ACC112 (cell line): ENCODE measurements at regions not wholly inside any gene's neighbourhood (a gene's known extent, or its start where the extent isn't known, plus 50 kb on each side); places are given as distances from the start of the nearest gene placed in this dataset.

Experiments
- H2AFZ ChIP-seq: fragments of 200-600 bp; sonication (generic); one replicate; pipeline ENCODE4 v1.6.0; 2017; ENCODE audit warnings: antibody characterized with exemption, low read length; ENCODE audit not compliant: unreplicated experiment
- H3K27ac ChIP-seq: fragments of 200-600 bp; sonication (generic); 2 replicates; pipeline ENCODE4 v1.5.1; 2014; ENCODE audit warnings: low read depth, mild to moderate bottlenecking, antibody characterized with exemption, low read length, moderate library complexity
- H3K27me3 ChIP-seq: fragments of 200-600 bp; sonication (generic); 2 replicates; pipeline ENCODE4 v1.6.1; 2014; ENCODE audit warnings: mild to moderate bottlenecking, antibody characterized with exemption, low read length, moderate library complexity, mixed read lengths; ENCODE audit not compliant: insufficient read depth
- H3K36me3 ChIP-seq: fragments of 200-600 bp; sonication (generic); 2 replicates; pipeline ENCODE4 v1.6.1; 2016; ENCODE audit warnings: mild to moderate bottlenecking, antibody characterized with exemption, low read length, moderate library complexity, mixed read lengths; ENCODE audit not compliant: insufficient read depth
- H3K4me1 ChIP-seq: fragments of 200-600 bp; sonication (generic); one replicate; pipeline ENCODE4 v1.6.1; 2016; ENCODE audit warnings: low read length, mixed read lengths; ENCODE audit not compliant: insufficient read depth, unreplicated experiment, control insufficient read depth
- H3K4me3 ChIP-seq: fragments of 200-600 bp; sonication (generic); 2 replicates; pipeline ENCODE4 v1.5.1; 2014; ENCODE audit warnings: mild to moderate bottlenecking, low read depth, low read length
- H3K79me2 ChIP-seq: fragments of 200-600 bp; sonication (generic); one replicate; pipeline ENCODE4 v1.6.0; 2016; ENCODE audit warnings: low read length; ENCODE audit not compliant: control insufficient read depth, unreplicated experiment, insufficient read depth

DNA sequence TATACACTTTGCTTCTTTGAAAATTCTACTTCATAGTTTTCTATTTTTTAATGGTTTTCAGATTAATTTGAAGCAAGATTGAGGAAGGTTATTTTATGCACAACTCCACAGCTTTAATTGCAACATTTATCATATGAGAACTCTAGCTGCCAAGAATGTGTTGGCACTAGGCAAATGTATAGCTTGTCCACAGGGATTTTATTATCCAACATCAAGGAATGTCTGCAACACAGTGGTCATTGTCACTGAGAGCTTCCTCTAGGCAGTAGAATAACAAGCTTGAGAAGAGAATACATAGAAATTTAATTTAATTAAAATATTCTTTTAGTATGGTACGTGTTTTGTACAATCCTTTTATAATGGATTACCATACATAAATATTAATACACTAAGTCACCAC is 1600.8 kb downstream of the ARAP2 start:
- no peak overlapping the region for H3K4me3 ChIP-seq

DNA sequence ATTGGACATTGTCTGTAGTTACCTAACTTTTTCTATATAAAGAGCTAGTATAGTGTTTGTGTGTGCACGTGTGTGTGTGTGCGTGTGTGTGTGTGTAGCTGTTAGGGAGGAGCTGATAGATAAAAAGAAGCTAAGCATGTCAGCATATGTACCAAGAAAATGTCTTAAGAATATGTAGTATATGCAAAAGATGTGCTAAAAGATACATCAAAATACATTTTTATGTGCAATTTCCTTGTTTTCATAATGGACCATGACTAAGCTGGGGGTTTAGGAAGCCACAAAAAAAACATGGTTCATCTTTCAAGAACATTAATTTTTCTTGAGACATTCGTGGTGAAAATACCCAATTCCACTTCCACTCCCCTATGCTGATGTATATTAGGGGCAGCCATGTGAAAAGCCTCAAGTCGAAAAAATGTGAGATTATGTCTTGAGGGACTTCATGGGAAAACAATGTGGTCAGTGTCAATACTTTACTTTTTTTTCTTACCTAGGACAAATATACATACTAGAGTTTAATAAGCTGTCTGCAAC is 1599.7 kb downstream of the ARAP2 start:
- Histone ChIP-seq H3K27ac (no peak overlapping the region), H3K4me1 (peaks cover 3% of the 10 kb centered on the region), H3K79me2 (no peaks in the 10 kb centered on the region), H3K36me3 (no peaks in the 10 kb centered on the region), H3K27me3 (no peaks in the 10 kb centered on the region), H2AFZ (no peak overlapping the region), H3K4me3 (no peak overlapping the region)

More for the DNA sequence above, 1600.8 kb downstream of the ARAP2 start:
- H3K4me1 ChIP-seq, result peaks cover 3% of the 10 kb centered on the region
- H3K27ac ChIP-seq, result no peak overlapping the region
- H2AFZ ChIP-seq, result no peak overlapping the region
- no peaks in the 10 kb centered on the region for H3K27me3 ChIP-seq
- no peaks in the 10 kb centered on the region for H3K79me2 ChIP-seq
- no peaks in the 10 kb centered on the region for H3K36me3 ChIP-seq

DNA sequence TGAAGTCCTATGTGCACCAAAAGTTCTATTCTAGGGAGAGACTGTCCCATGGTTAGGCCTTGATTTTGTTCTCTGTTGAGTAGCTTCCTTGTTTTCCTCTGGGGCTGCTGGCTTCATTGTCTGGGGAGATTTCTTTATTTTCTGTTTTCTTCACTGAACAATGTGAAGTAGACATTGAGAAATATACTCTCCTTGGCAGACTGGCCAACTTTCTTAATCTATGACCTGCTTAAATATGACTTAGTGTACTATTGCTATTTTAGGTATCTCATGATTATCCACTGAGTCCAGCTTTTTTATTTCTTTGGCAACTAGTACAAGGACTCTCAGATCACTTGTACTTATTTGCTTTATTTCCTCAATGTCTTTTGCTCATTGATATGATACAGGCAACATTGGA is 1594.6 kb downstream of the ARAP2 start:
- Histone ChIP-seq H3K4me3 (no peak overlapping the region), H3K36me3 (no peaks in the 10 kb centered on the region), H3K27ac (no peak overlapping the region), H2AFZ (no peak overlapping the region), H3K79me2 (no peaks in the 10 kb centered on the region), H3K4me1 (peaks cover 3% of the 10 kb centered on the region), H3K27me3 (no peaks in the 10 kb centered on the region)

- Histone ChIP-seq H2AFZ (no peak overlapping the region), H3K27me3 (no peaks in the 10 kb centered on the region; the same call in 1 of the 2 replicates), H3K4me1 (no peaks in the 10 kb centered on the region), H3K27ac (no peak overlapping the region), H3K36me3 (no peaks in the 10 kb centered on the region), H3K4me3 (no peak overlapping the region), H3K79me2 (no peaks in the 10 kb centered on the region)
Observed at GRCh38 chr4:34664051-34664450, 1580.3 kb downstream of the ARAP2 start.

DNA sequence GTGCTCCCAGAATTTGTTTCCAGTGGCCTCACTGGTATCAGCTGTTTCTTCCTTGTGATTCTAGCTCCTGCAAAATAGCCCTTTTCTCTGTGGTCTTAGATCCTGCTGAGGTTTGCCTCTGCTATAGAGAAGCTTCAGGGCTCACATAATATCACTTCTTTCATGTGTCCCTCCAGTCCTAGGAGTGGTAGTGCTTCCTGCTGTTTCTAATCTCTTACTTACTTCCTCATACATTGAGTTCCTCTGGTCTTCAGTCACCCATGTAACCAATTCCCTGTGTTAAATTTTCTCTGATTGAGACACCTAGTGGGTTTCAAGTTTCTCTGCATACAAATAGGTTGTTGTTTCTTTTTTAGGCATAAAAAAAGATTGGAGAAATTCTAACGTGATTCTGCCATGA is 1567.9 kb downstream of the ARAP2 start:
- no peak overlapping the region for H3K4me3 ChIP-seq
- no peaks in the 10 kb centered on the region for H3K36me3 ChIP-seq
- H3K27ac ChIP-seq, result no peak overlapping the region
- H2AFZ ChIP-seq, result no peak overlapping the region
- H3K4me1 ChIP-seq, result no peaks in the 10 kb centered on the region
- no peaks in the 10 kb centered on the region for H3K79me2 ChIP-seq
- no peaks in the 10 kb centered on the region for H3K27me3 ChIP-seq

GRCh38 chr4:34678431-34678830 is 1565.9 kb downstream of the ARAP2 start:
- H3K79me2 ChIP-seq, result no peaks in the 10 kb centered on the region
- H3K27me3 ChIP-seq, result no peaks in the 10 kb centered on the region
- no peak overlapping the region for H2AFZ ChIP-seq
- H3K36me3 ChIP-seq, result no peaks in the 10 kb centered on the region
- no peak overlapping the region for H3K27ac ChIP-seq
- H3K4me1 ChIP-seq, result no peaks in the 10 kb centered on the region
- H3K4me3 ChIP-seq, result no peak overlapping the region

- no peak overlapping the region for H3K27ac ChIP-seq
- no peak overlapping the region for H2AFZ ChIP-seq
- H3K36me3 ChIP-seq, result no peaks in the 10 kb centered on the region
- H3K4me1 ChIP-seq, result no peaks in the 10 kb centered on the region
- no peaks in the 10 kb centered on the region for H3K79me2 ChIP-seq
- no peaks in the 10 kb centered on the region for H3K27me3 ChIP-seq
- no peak overlapping the region for H3K4me3 ChIP-seq
Observed at GRCh38 chr4:34679228-34679627, 1565.1 kb downstream of the ARAP2 start.

DNA sequence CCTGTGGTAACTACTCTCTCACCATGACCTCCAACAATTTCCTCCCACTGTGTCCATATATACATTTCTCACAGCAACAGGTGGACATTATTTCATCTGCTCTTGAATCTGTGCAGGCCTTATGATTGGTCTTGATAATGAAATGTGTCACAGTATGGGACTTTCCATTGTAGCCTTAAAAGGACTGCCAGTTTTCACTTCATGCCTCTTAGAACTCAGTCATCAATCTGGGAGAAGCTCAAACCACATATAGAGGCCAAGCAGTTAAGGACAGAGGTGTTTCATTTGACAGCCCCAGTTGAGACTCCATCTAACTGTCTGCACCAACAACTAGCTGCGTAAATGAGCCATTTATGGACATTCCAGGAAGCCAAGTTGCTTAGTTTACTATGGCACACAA is 1534.8 kb downstream of the ARAP2 start:
- H3K27ac ChIP-seq, result no peak overlapping the region
- no peaks in the 10 kb centered on the region for H3K36me3 ChIP-seq
- no peaks in the 10 kb centered on the region for H3K79me2 ChIP-seq
- H2AFZ ChIP-seq, result no peak overlapping the region
- no peak overlapping the region for H3K4me3 ChIP-seq
- H3K27me3 ChIP-seq, result no peaks in the 10 kb centered on the region
- no peaks in the 10 kb centered on the region for H3K4me1 ChIP-seq

GRCh38 chr4:34718576-34719245 is 1525.6 kb downstream of the ARAP2 start:
- no peaks in the 10 kb centered on the region for H3K4me1 ChIP-seq

DNA sequence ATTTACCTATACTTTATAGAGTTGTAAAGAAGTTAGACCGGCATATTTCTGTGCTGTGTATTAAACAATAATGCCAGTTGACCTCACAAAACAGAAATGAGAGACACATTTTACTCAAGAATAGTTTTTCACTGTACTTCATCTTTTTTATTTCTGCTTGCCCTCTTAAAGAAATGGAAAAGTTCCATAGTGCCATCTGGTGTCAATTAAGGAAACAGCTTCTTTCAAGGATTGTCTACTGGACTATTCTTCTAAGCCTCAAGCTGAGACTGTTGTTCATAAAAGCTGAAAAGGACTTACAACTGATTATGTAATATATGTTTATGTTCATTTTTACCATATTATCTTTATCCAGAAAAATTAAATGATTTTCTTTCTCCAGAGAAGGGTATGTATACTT is 1523.7 kb downstream of the ARAP2 start:
- no peak overlapping the region for H3K27ac ChIP-seq
- no peaks in the 10 kb centered on the region for H3K27me3 ChIP-seq
- H3K4me1 ChIP-seq, result no peaks in the 10 kb centered on the region
- H3K36me3 ChIP-seq, result no peaks in the 10 kb centered on the region
- no peak overlapping the region for H2AFZ ChIP-seq
- H3K79me2 ChIP-seq, result no peaks in the 10 kb centered on the region
- H3K4me3 ChIP-seq, result no peak overlapping the region

More at GRCh38 chr4:34718576-34719245, 1525.6 kb downstream of the ARAP2 start:
- no peaks in the 10 kb centered on the region for H3K36me3 ChIP-seq
- no peak overlapping the region for H2AFZ ChIP-seq
- H3K27ac ChIP-seq, result no peak overlapping the region
- H3K79me2 ChIP-seq, result no peaks in the 10 kb centered on the region
- H3K27me3 ChIP-seq, result no peaks in the 10 kb centered on the region
- H3K4me3 ChIP-seq, result no peak overlapping the region

DNA sequence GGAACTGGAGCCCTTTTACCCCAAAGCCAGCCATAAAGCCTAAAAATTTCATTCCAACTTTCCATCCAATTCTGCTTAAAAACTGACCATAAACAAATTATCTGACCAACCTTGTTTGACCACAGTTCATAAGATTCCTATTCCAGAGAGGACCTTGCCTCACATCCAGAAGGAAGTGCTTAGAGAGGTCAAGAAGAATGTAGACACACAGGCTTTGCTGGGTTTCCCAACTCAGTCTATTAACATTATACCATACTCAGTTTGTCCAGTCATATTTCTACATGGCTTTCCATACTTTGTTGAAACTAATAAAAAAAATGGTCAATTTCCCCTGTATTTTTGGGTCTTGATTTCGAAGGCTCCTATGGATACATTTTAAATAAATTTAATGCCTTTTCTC is 1522.5 kb downstream of the ARAP2 start:
- Histone ChIP-seq H3K4me1 (no peaks in the 10 kb centered on the region), H3K27ac (no peak overlapping the region), H3K36me3 (no peaks in the 10 kb centered on the region), H3K27me3 (no peaks in the 10 kb centered on the region), H2AFZ (no peak overlapping the region), H3K4me3 (no peak overlapping the region), H3K79me2 (no peaks in the 10 kb centered on the region)
